ENCODE measurements at regions not wholly inside any gene's neighbourhood (a gene's known extent, or its start where the extent isn't known, plus 50 kb on each side); places are given as distances from the start of the nearest gene placed in this dataset.

DNA sequence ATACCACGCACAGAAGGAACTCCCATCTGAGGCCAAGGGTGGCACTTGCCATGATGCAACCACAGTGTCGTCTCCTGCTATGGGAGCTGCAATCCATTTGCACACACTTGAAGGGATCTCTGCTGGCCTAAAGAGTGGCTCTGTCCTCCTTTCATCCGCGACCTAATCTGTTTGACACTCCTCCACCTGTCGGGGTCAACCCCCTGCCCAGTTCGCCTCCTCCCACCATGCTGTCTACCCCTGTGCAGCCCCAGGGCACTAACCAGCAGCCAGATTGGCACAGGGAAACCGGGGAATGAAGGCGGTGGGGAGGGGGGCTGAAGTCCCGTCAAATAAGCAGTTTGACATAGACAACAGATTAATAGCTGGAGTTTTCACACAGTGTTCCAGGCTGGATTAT lies 58.1 kb upstream of the FOXQ1 start (continued):
- TF ChIP-seq, protein P1, sequence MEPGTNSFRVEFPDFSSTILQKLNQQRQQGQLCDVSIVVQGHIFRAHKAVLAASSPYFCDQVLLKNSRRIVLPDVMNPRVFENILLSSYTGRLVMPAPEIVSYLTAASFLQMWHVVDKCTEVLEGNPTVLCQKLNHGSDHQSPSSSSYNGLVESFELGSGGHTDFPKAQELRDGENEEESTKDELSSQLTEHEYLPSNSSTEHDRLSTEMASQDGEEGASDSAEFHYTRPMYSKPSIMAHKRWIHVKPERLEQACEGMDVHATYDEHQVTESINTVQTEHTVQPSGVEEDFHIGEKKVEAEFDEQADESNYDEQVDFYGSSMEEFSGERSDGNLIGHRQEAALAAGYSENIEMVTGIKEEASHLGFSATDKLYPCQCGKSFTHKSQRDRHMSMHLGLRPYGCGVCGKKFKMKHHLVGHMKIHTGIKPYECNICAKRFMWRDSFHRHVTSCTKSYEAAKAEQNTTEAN (CRISPR knock-in tag; IDR thresholded peaks at IDR 0.05): no peak
- TF ChIP-seq CREB1 (CRISPR knock-in tag; IDR thresholded peaks at IDR 0.05) (no peak), ZNF423 (CRISPR knock-in tag; IDR thresholded peaks at IDR 0.05) (no peak), NFE2L1 (CRISPR knock-in tag; IDR thresholded peaks at IDR 0.05) (no peak), NFATC4 (CRISPR knock-in tag; IDR thresholded peaks at IDR 0.05) (no peak)
- TF ChIP-seq, protein P2, sequence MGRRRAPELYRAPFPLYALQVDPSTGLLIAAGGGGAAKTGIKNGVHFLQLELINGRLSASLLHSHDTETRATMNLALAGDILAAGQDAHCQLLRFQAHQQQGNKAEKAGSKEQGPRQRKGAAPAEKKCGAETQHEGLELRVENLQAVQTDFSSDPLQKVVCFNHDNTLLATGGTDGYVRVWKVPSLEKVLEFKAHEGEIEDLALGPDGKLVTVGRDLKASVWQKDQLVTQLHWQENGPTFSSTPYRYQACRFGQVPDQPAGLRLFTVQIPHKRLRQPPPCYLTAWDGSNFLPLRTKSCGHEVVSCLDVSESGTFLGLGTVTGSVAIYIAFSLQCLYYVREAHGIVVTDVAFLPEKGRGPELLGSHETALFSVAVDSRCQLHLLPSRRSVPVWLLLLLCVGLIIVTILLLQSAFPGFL (CRISPR knock-in tag; IDR thresholded peaks at IDR 0.05; ENCODE audit: borderline replicate concordance): no peak

DNA sequence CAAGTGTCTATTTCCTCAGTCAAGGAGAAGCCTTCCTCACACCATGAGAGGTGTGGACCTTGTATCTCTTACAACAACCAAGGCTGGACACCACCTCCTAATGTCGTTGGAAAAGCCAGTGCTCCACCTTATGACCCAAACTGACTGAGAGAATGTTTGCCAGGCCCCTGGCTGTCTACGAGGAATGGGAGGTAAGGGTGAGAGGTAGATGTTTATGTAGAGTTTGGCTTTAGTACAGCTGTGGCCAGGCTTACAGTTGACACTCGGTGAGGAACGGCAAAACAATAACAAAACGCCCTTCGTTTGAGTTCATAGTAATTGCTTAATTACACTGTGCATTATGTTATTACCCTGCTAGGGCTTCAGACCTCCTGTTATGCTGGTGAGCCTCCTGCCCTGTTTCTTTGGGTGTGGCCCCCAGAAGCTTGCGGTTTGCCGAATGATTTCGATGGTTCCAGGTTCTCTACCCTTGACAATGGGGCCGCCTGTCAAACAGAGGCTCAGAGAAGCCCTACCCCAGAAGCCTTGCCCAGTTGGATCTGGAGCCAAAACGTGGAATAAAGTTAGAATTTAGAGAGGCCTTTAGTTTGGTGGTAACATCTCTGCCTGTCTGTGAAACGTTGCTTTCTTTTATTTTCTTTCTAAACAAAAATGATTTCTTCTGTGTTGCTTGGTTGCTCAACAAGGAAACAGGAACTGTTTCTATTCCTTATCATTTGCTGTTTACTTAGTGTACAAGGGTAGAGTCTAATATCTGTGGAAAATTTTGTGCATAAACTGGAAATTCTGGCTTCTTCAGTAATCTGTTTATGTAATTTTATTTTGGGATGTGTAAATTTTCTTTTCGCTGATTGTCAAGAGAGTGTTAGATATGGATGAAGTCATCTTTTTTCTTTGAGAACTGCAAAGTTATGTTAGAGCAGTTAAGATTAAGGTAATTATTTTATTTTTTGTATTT lies 60.4 kb upstream of the FOXQ1 start:
- DNase-seq (ENCODE audit: low spot score): no peak
- no peak for ATAC-seq
- CTCF ChIA-PET: no interaction called here
- TF ChIP-seq, protein P3, sequence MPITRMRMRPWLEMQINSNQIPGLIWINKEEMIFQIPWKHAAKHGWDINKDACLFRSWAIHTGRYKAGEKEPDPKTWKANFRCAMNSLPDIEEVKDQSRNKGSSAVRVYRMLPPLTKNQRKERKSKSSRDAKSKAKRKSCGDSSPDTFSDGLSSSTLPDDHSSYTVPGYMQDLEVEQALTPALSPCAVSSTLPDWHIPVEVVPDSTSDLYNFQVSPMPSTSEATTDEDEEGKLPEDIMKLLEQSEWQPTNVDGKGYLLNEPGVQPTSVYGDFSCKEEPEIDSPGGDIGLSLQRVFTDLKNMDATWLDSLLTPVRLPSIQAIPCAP (CRISPR knock-in tag; IDR thresholded peaks at IDR 0.05): no peak
- TF ChIP-seq, protein P4, sequence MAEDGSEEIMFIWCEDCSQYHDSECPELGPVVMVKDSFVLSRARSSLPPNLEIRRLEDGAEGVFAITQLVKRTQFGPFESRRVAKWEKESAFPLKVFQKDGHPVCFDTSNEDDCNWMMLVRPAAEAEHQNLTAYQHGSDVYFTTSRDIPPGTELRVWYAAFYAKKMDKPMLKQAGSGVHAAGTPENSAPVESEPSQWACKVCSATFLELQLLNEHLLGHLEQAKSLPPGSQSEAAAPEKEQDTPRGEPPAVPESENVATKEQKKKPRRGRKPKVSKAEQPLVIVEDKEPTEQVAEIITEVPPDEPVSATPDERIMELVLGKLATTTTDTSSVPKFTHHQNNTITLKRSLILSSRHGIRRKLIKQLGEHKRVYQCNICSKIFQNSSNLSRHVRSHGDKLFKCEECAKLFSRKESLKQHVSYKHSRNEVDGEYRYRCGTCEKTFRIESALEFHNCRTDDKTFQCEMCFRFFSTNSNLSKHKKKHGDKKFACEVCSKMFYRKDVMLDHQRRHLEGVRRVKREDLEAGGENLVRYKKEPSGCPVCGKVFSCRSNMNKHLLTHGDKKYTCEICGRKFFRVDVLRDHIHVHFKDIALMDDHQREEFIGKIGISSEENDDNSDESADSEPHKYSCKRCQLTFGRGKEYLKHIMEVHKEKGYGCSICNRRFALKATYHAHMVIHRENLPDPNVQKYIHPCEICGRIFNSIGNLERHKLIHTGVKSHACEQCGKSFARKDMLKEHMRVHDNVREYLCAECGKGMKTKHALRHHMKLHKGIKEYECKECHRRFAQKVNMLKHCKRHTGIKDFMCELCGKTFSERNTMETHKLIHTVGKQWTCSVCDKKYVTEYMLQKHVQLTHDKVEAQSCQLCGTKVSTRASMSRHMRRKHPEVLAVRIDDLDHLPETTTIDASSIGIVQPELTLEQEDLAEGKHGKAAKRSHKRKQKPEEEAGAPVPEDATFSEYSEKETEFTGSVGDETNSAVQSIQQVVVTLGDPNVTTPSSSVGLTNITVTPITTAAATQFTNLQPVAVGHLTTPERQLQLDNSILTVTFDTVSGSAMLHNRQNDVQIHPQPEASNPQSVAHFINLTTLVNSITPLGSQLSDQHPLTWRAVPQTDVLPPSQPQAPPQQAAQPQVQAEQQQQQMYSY (CRISPR knock-in tag; IDR thresholded peaks at IDR 0.05): no peak
- TF ChIP-seq, protein P5, sequence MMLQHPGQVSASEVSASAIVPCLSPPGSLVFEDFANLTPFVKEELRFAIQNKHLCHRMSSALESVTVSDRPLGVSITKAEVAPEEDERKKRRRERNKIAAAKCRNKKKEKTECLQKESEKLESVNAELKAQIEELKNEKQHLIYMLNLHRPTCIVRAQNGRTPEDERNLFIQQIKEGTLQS (CRISPR knock-in tag; conservative IDR thresholded peaks at IDR 0.05): no peak
- no peak for TF ChIP-seq ZNF232 (CRISPR knock-in tag; IDR thresholded peaks at IDR 0.05)
- no peak for TF ChIP-seq FOXK1 (CRISPR knock-in tag; IDR thresholded peaks at IDR 0.05)
- TF ChIP-seq ZNF423 (CRISPR knock-in tag; IDR thresholded peaks at IDR 0.05): no peak
- no peak for TF ChIP-seq GTF2I (CRISPR knock-in tag; conservative IDR thresholded peaks at IDR 0.05)
- no peak for TF ChIP-seq SOX15 (CRISPR knock-in tag; IDR thresholded peaks at IDR 0.05)
- TF ChIP-seq, protein P2 (CRISPR knock-in tag; IDR thresholded peaks at IDR 0.05; ENCODE audit: borderline replicate concordance): no peak
- TF ChIP-seq, protein P6, sequence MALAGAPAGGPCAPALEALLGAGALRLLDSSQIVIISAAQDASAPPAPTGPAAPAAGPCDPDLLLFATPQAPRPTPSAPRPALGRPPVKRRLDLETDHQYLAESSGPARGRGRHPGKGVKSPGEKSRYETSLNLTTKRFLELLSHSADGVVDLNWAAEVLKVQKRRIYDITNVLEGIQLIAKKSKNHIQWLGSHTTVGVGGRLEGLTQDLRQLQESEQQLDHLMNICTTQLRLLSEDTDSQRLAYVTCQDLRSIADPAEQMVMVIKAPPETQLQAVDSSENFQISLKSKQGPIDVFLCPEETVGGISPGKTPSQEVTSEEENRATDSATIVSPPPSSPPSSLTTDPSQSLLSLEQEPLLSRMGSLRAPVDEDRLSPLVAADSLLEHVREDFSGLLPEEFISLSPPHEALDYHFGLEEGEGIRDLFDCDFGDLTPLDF (CRISPR knock-in tag; IDR thresholded peaks at IDR 0.05): no peak
- TF ChIP-seq ZNF219 (CRISPR knock-in tag; IDR thresholded peaks at IDR 0.05; ENCODE audit: borderline replicate concordance): no peak
- TF ChIP-seq, protein P7, sequence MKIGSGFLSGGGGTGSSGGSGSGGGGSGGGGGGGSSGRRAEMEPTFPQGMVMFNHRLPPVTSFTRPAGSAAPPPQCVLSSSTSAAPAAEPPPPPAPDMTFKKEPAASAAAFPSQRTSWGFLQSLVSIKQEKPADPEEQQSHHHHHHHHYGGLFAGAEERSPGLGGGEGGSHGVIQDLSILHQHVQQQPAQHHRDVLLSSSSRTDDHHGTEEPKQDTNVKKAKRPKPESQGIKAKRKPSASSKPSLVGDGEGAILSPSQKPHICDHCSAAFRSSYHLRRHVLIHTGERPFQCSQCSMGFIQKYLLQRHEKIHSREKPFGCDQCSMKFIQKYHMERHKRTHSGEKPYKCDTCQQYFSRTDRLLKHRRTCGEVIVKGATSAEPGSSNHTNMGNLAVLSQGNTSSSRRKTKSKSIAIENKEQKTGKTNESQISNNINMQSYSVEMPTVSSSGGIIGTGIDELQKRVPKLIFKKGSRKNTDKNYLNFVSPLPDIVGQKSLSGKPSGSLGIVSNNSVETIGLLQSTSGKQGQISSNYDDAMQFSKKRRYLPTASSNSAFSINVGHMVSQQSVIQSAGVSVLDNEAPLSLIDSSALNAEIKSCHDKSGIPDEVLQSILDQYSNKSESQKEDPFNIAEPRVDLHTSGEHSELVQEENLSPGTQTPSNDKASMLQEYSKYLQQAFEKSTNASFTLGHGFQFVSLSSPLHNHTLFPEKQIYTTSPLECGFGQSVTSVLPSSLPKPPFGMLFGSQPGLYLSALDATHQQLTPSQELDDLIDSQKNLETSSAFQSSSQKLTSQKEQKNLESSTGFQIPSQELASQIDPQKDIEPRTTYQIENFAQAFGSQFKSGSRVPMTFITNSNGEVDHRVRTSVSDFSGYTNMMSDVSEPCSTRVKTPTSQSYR (CRISPR knock-in tag; IDR thresholded peaks at IDR 0.05): no peak
- no peak overlapping the region for H3K27ac Mint-ChIP-seq
- POLR2A ChIA-PET: no interaction called here
- no peaks in the 10 kb centered on the region for H3K27me3 Mint-ChIP-seq (ENCODE audit: low read depth)
- H3K4me3 Mint-ChIP-seq: no peak overlapping the region
- no peaks in the 10 kb centered on the region for H3K4me1 Mint-ChIP-seq
- H3K9me3 Mint-ChIP-seq: peaks cover 11% of the 10 kb centered on the region
- H3K36me3 Mint-ChIP-seq: no peaks in the 10 kb centered on the region
